H9 (cell line): ENCODE measurements at regions not wholly inside any gene's neighbourhood (a gene's known extent, or its start where the extent isn't known, plus 50 kb on each side); places are given as distances from the start of the nearest gene placed in this dataset.

Experiments used
- DNase-seq: peaks from one replicate; pipeline ENCODE4 v3.0.0-alpha.2; 2017
- H2AFZ ChIP-seq: one replicate; pipeline ENCODE4 v1.6.1; 2013; ENCODE audit warnings: mild to moderate bottlenecking, low read length, control low read depth, moderate library complexity
- H2AK5ac ChIP-seq: 2 replicates; pipeline ENCODE4 v1.6.1; 2013; ENCODE audit warnings: low read length, control low read depth, mixed read lengths; ENCODE audit not compliant: insufficient read length
- H2BK120ac ChIP-seq: one replicate; pipeline ENCODE4 v1.6.1; 2013; ENCODE audit warnings: low read depth, mild to moderate bottlenecking, low read length, control low read depth, inconsistent platforms; ENCODE audit not compliant: poor library complexity, severe bottlenecking
- H2BK12ac ChIP-seq: 2 replicates; pipeline ENCODE4 v1.6.1; 2013; ENCODE audit warnings: low read length, control low read depth, mixed read lengths, low read depth; ENCODE audit not compliant: insufficient read length
- H2BK15ac ChIP-seq: 2 replicates; pipeline ENCODE4 v1.6.1; 2013; ENCODE audit warnings: low read depth, low read length, control low read depth
- H2BK20ac ChIP-seq: one replicate; pipeline ENCODE4 v1.6.1; 2013; ENCODE audit warnings: low read depth, mild to moderate bottlenecking, low read length, control low read depth, inconsistent platforms; ENCODE audit not compliant: poor library complexity, severe bottlenecking
- H2BK5ac ChIP-seq: 2 replicates; pipeline ENCODE4 v1.6.1; 2013; ENCODE audit warnings: low read length, control low read depth, mixed read lengths; ENCODE audit not compliant: insufficient read length
- H3K14ac ChIP-seq: 2 replicates; pipeline ENCODE4 v1.6.1; 2013; ENCODE audit warnings: low read length, control low read depth; ENCODE audit not compliant: insufficient read depth
- H3K18ac ChIP-seq: 2 replicates; pipeline ENCODE4 v1.6.1; 2013; ENCODE audit warnings: low read depth, mild to moderate bottlenecking, mixed read lengths, low read length, control low read depth; ENCODE audit not compliant: insufficient read length
- H3K23ac ChIP-seq: 2 replicates; pipeline ENCODE4 v1.6.1; 2013; ENCODE audit warnings: low read length, control low read depth, mixed read lengths, low read depth; ENCODE audit not compliant: insufficient read length
- H3K23me2 ChIP-seq: 2 replicates; pipeline ENCODE4 v1.6.1; 2013; ENCODE audit warnings: low read depth, mild to moderate bottlenecking, mixed read lengths, low read length, control low read depth; ENCODE audit not compliant: insufficient read length, poor library complexity, severe bottlenecking
- H3K27ac ChIP-seq: 2 replicates; pipeline ENCODE4 v1.5.1; 2013; ENCODE audit warnings: low read length, control low read depth, mixed read lengths, low read depth; ENCODE audit not compliant: insufficient read length
- H3K27me3 ChIP-seq: 2 replicates; pipeline ENCODE4 v1.6.1; 2013; ENCODE audit warnings: low read length, control low read depth, inconsistent platforms; ENCODE audit not compliant: insufficient read depth
- H3K4ac ChIP-seq: 2 replicates; pipeline ENCODE4 v1.6.1; 2013; ENCODE audit warnings: low read depth, mild to moderate bottlenecking, control low read depth, inconsistent platforms, low read length, moderate library complexity
- H3K4me1 ChIP-seq: 2 replicates; pipeline ENCODE4 v1.6.1; 2013; ENCODE audit warnings: low read length, control low read depth, inconsistent platforms; ENCODE audit not compliant: insufficient read depth
- H3K4me2 ChIP-seq: 2 replicates; pipeline ENCODE4 v1.6.1; 2013; ENCODE audit warnings: low read length, control low read depth, mixed read lengths; ENCODE audit not compliant: insufficient read length, insufficient read depth
- H3K56ac ChIP-seq: 2 replicates; pipeline ENCODE4 v1.6.1; 2013; ENCODE audit warnings: low read depth, mild to moderate bottlenecking, mixed read lengths, low read length, control low read depth; ENCODE audit not compliant: insufficient read length
- H3K79me1 ChIP-seq: 2 replicates; pipeline ENCODE4 v1.6.1; 2013; ENCODE audit warnings: low read depth, mild to moderate bottlenecking, moderate library complexity, low read length, control low read depth, inconsistent platforms; ENCODE audit not compliant: insufficient read depth, poor library complexity, severe bottlenecking
- H3K79me2 ChIP-seq: 2 replicates; pipeline ENCODE4 v1.6.1; 2013; ENCODE audit warnings: low read length, control low read depth, inconsistent platforms; ENCODE audit not compliant: insufficient read depth
- H3K9ac ChIP-seq: 2 replicates; pipeline ENCODE4 v1.6.1; 2013; ENCODE audit warnings: low read length, control low read depth, mixed read lengths; ENCODE audit not compliant: insufficient read length; ENCODE audit errors: extremely low read depth
- H3K9me3 ChIP-seq: one replicate; pipeline ENCODE4 v1.6.1; 2013; ENCODE audit warnings: low read depth, low read length, inconsistent platforms; ENCODE audit not compliant: control insufficient read depth
- H3T11ph ChIP-seq: one replicate; pipeline ENCODE4 v1.6.1; 2013; ENCODE audit warnings: mild to moderate bottlenecking, low read length, control low read depth, inconsistent platforms
- H4K20me1 ChIP-seq: one replicate; pipeline ENCODE4 v1.6.1; 2013; ENCODE audit not compliant: control insufficient read depth, insufficient read length, insufficient read depth
- H4K5ac ChIP-seq: 2 replicates; pipeline ENCODE4 v1.6.1; 2013; ENCODE audit warnings: low read depth, mild to moderate bottlenecking, mixed read lengths, low read length, control low read depth; ENCODE audit not compliant: insufficient read length
- H4K8ac ChIP-seq: replicated peaks from 2 replicates; pipeline ENCODE4 v1.6.1; 2013; ENCODE audit warnings: low read length, control low read depth, mixed read lengths, low read depth; ENCODE audit not compliant: insufficient read length
- H4K91ac ChIP-seq: 2 replicates; pipeline ENCODE4 v1.6.1; 2013; ENCODE audit warnings: low read depth, mild to moderate bottlenecking, moderate library complexity, mixed read lengths, low read length, control low read depth; ENCODE audit not compliant: insufficient read length
- H3K27ac Mint-ChIP-seq, 3 experiments: 2 replicates in 2 of 3; 3 replicates in 1 of 3; pipeline ENCODE4 v1.8.0; 2020 to 2021; ENCODE audit warnings: mixed read lengths in 3 of 3, mild to moderate bottlenecking in 1 of 3, moderate library complexity in 1 of 3
- H3K27me3 Mint-ChIP-seq: 2 replicates; pipeline ENCODE4 v1.8.0; 2021; ENCODE audit warnings: low read depth, mild to moderate bottlenecking, moderate library complexity, mixed read lengths
- H3K36me3 Mint-ChIP-seq, 3 experiments: 2 replicates in 2 of 3; 3 replicates in 1 of 3; pipeline ENCODE4 v1.8.0; 2020 to 2021; ENCODE audit warnings: low read depth in 3 of 3, mixed read lengths in 3 of 3; ENCODE audit not compliant: insufficient read depth in 1 of 3
- H3K4me1 Mint-ChIP-seq, 2 experiments: 2 replicates each; pipeline ENCODE4 v1.8.0; 2020; ENCODE audit warnings: mixed read lengths in 2 of 2
- H3K4me3 Mint-ChIP-seq, 2 experiments: 2 replicates in 1 of 2; 3 replicates in 1 of 2; pipeline ENCODE4 v1.8.0; 2020 to 2021; ENCODE audit warnings: mild to moderate bottlenecking in 2 of 2, mixed read lengths in 2 of 2, moderate library complexity in 1 of 2
- H3K9me3 Mint-ChIP-seq, 2 experiments: 2 replicates in 1 of 2; 3 replicates in 1 of 2; pipeline ENCODE4 v1.8.0; 2020; ENCODE audit warnings: mild to moderate bottlenecking in 2 of 2, mixed read lengths in 2 of 2, moderate library complexity in 1 of 2
- WGBS: extraction: QIAGEN DNeasy Blood & Tissue Kit; methylation state at CpG from one replicate; pipeline ENCODE4 v1.1.7; 2013; ENCODE audit warnings: missing lambda C conversion rate, low lambda C conversion rate, mixed read lengths; ENCODE audit not compliant: insufficient read length; ENCODE audit errors: extremely low coverage; 5-methylcytosine and 5-hydroxymethylcytosine counted together
- TF ChIP-seq, protein P1 (sequence below): fragments of 200-600 bp; sonication (generic); conservative IDR thresholded peaks from 3 replicates; pipeline ENCODE4 v1.8.0; 2021; ENCODE audit warnings: antibody characterized with exemption, mild to moderate bottlenecking

DNA sequence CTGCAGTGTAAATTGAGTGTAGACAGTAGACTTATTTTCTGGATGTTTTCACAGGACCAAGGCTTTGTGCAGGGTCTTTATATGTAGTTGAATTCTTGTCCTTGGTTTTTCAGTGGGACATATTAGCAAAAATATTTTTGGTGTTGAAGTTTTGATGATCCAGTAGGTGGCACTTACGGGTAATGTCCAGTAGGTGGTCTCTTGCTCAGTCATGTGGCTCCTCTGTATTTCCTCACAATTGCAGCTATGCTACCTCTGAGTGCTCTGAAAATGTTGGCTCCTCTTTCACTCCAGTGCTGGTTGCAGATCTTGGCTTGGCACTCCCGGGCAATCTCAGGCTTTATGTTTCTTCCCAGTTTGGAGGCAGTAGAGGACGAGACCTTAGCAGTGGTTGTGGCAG, 419.8 kb upstream of the AMOT start:
- WGBS = no CpG with 5 or more reads among the region's 3 CpGs
- Mint-ChIP-seq H3K27me3 (no peaks in the 10 kb centered on the region; the same call in 1 of the 2 replicates), H3K36me3 (no peaks in the 10 kb centered on the region; a peak in 5 of 7 replicates), H3K27ac (no peak overlapping the region; a peak in 1 of 7 replicates), H3K9me3 (peaks cover 5 to 6% of the 10 kb centered on the region in 2 experiments; a peak in 3 of 5 replicates), H3K4me1 (peaks cover 13 to 14% of the 10 kb centered on the region in 2 experiments), H3K4me3 (no peak overlapping the region)
- Histone ChIP-seq H3T11ph (no peak overlapping the region), H3K9ac (no peak overlapping the region), H3K27me3 (no peaks in the 10 kb centered on the region), H3K79me1 (no peaks in the 10 kb centered on the region), H2AFZ (no peak overlapping the region), H3K4ac (no peak overlapping the region), H4K5ac (no peak overlapping the region), H3K23me2 (no peaks in the 10 kb centered on the region), H3K56ac (no peak overlapping the region), H2AK5ac (no peak overlapping the region), H3K4me2 (no peak overlapping the region), H3K4me1 (no peaks in the 10 kb centered on the region), H3K27ac (no peak overlapping the region), H3K14ac (no peak overlapping the region), H2BK15ac (no peak overlapping the region), H4K20me1 (no peaks in the 10 kb centered on the region), H2BK20ac (no peak overlapping the region), H2BK5ac (no peak overlapping the region), H3K9me3 (no peaks in the 10 kb centered on the region), H2BK120ac (no peak overlapping the region), H4K91ac (no peak overlapping the region), H4K8ac (no peak overlapping the region), H3K23ac (no peak overlapping the region), H3K79me2 (no peaks in the 10 kb centered on the region), H3K18ac (no peak overlapping the region), H2BK12ac (no peak overlapping the region)
- TF ChIP-seq, protein P1, sequence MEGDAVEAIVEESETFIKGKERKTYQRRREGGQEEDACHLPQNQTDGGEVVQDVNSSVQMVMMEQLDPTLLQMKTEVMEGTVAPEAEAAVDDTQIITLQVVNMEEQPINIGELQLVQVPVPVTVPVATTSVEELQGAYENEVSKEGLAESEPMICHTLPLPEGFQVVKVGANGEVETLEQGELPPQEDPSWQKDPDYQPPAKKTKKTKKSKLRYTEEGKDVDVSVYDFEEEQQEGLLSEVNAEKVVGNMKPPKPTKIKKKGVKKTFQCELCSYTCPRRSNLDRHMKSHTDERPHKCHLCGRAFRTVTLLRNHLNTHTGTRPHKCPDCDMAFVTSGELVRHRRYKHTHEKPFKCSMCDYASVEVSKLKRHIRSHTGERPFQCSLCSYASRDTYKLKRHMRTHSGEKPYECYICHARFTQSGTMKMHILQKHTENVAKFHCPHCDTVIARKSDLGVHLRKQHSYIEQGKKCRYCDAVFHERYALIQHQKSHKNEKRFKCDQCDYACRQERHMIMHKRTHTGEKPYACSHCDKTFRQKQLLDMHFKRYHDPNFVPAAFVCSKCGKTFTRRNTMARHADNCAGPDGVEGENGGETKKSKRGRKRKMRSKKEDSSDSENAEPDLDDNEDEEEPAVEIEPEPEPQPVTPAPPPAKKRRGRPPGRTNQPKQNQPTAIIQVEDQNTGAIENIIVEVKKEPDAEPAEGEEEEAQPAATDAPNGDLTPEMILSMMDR = peak; percentile 76
- DNase-seq = peak; percentile 41
